ENCODE measurements at regions not wholly inside any gene's neighbourhood (a gene's known extent, or its start where the extent isn't known, plus 50 kb on each side); places are given as distances from the start of the nearest gene placed in this dataset.

DNA sequence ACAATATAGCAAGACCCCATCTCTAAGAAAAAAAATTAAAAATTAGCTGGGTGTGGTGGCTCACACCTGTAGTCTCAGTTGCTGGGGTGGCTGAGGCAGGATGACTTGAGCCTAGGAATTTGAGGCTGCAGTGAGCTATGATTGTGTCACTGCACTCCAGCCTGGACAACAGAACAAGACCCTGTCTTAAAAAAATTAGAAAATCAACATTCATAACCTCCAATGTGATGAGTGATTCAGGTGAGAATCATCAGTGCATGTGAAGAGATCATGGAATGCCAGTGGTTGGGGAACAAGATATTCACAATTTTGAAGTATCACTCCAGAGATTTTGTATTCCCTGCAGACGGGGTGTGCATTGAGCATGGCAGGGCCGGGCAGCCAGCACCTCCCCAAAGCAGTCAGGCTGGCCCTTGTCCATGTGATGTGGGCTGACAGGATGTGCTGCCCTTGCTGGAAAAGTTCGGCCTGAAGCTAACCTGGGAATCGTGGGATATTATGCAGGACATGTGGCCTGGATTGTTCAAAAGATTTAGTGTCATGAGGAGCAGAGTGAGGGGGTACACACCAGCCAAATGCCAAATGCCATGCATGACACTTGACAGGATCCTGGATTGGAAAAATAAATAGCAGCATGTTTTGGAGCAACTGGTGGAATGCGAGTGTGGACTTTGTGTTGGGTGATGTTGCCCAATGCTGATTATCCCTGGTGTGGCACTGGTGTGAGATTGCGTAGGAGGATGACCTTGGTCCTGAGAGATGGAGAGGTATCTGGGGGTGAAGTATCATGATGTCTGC lies 189.0 kb downstream of the RGS3 start:
- TF ChIP-seq CTCF (IDR thresholded peaks at IDR 0.05) = no peak
- no peak for TF ChIP-seq POLR2A (IDR thresholded peaks at IDR 0.05)
